IMR-90 (cell line): ENCODE measurements at regions not wholly inside any gene's neighbourhood (a gene's known extent, or its start where the extent isn't known, plus 50 kb on each side); places are given as distances from the start of the nearest gene placed in this dataset.
"Not testable (repeated sequence)": the region's sequence is repeated elsewhere in the genome, so short reads cannot be mapped to it uniquely, and the experiment has no call there.

Experiments
- BHLHE40 ChIP-seq: fragments of 150-350 bp; IDR thresholded peaks from 2 replicates; pipeline ENCODE4 v1.6.1; 2016; ENCODE audit warnings: mild to moderate bottlenecking, low read depth, low read length
- CTCF ChIP-seq: conservative IDR thresholded peaks from 2 replicates; pipeline ENCODE4 v1.5.1; 2012; ENCODE audit warnings: mild to moderate bottlenecking, low read depth, low read length, improper control_type of control experiment
- FOS ChIP-seq: fragments of 150-350 bp; IDR thresholded peaks from 2 replicates; pipeline ENCODE4 v1.6.1; 2016; ENCODE audit warnings: low read depth, low read length
- MAFK ChIP-seq: IDR thresholded peaks from 2 replicates; pipeline ENCODE4 v1.6.1; 2012; ENCODE audit warnings: low read depth, low read length, improper control_type of control experiment
- MAZ ChIP-seq: IDR thresholded peaks from 2 replicates; pipeline ENCODE4 v1.6.1; 2012; ENCODE audit warnings: low read depth, mild to moderate bottlenecking, low read length, improper control_type of control experiment, moderate library complexity, borderline replicate concordance
- MXI1 ChIP-seq: IDR thresholded peaks from 2 replicates; pipeline ENCODE4 v1.6.1; 2012; ENCODE audit warnings: low read depth, mild to moderate bottlenecking, low read length, moderate library complexity, borderline replicate concordance
- NFE2L2 ChIP-seq: fragments of 150-350 bp; IDR thresholded peaks from 2 replicates; pipeline ENCODE4 v1.6.1; 2016; ENCODE audit warnings: low read depth, mild to moderate bottlenecking, low read length
- POLR2A ChIP-seq: IDR thresholded peaks from 2 replicates; pipeline ENCODE4 v1.6.1; 2012; ENCODE audit warnings: mild to moderate bottlenecking, low read depth, low read length
- RCOR1 ChIP-seq: IDR thresholded peaks from 2 replicates; pipeline ENCODE4 v1.6.1; 2012; ENCODE audit warnings: mild to moderate bottlenecking, low read length, improper control_type of control experiment; ENCODE audit not compliant: insufficient replicate concordance
- RFX5 ChIP-seq: IDR thresholded peaks from 2 replicates; pipeline ENCODE4 v1.8.0; 2012; ENCODE audit warnings: low read depth, mild to moderate bottlenecking, low read length, moderate library complexity
- SMC3 ChIP-seq: fragments of 150-350 bp; IDR thresholded peaks from 2 replicates; pipeline ENCODE4 v1.6.1; 2016; ENCODE audit warnings: low read depth, mild to moderate bottlenecking, antibody characterized with exemption, low read length, moderate library complexity
- USF2 ChIP-seq: fragments of 150-350 bp; IDR thresholded peaks from 2 replicates; pipeline ENCODE4 v1.6.1; 2017; ENCODE audit warnings: mild to moderate bottlenecking, antibody characterized with exemption, low read length, low read depth
- TF ChIP-seq, protein P1 (sequence below): fragments of 150-350 bp; IDR thresholded peaks from 2 replicates; pipeline ENCODE4 v1.6.1; 2016; ENCODE audit warnings: low read depth, mild to moderate bottlenecking, low read length, moderate library complexity, borderline replicate concordance

DNA sequence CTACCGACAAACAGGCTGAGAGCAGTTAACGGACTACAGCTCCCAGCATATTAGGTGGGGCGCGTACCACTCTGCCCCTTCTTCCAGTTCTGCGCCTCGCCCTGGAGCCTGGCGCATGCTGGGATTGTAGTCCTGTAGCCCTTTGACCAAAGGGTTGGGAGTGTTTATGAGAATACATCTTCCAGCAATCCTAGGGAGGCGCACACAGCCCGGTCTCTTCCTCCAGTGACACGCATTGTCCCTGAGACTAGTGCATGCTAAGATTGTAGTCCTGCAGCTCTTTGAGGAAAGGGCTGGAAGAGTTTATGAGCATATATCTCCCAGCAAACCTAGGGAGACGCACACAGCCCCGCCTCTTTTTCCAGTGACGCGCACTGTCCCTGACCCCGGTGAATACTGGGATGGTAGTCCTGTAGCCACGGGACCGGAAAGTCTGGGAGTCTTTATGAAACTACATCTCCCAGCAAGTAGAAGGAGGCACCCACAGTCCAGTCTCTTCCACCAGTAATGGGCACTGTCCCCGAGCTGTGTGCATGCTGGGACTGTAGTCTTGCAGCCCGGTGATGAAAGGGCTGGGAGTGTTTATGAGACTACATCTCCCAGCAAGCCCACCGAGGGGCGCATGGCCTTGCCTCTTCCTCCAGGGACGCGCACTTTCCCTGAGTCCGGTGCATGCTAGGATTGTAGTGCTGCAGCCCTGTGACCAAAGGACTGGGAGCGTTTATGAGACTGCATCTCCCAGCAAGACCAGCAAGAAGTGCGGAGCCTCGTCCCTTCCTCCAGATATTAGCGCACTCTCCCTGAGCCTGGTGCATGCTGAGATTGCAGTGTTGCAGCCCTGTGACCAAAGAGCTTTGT, 1812.2 kb upstream of the DEFB115 start:
- not testable (repeated sequence) for TF ChIP-seq CTCF, POLR2A, MAZ, RFX5, BHLHE40, FOS, MAFK, SMC3, USF2, MXI1, NFE2L2, RCOR1
- TF ChIP-seq, protein P1, sequence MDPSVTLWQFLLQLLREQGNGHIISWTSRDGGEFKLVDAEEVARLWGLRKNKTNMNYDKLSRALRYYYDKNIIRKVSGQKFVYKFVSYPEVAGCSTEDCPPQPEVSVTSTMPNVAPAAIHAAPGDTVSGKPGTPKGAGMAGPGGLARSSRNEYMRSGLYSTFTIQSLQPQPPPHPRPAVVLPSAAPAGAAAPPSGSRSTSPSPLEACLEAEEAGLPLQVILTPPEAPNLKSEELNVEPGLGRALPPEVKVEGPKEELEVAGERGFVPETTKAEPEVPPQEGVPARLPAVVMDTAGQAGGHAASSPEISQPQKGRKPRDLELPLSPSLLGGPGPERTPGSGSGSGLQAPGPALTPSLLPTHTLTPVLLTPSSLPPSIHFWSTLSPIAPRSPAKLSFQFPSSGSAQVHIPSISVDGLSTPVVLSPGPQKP, result not testable (repeated sequence)
